ENCODE measurements at regions not wholly inside any gene's neighbourhood (a gene's known extent, or its start where the extent isn't known, plus 50 kb on each side); places are given as distances from the start of the nearest gene placed in this dataset.

- CTCF ChIA-PET: no interaction called here
- Mint-ChIP-seq H3K4me3 (no peak overlapping the region), H3K27ac (no peak overlapping the region), H3K4me1 (no peaks in the 10 kb centered on the region), H3K36me3 (ENCODE audit: low read depth) (no peaks in the 10 kb centered on the region), H3K9me3 (no peaks in the 10 kb centered on the region), H3K27me3 (no peaks in the 10 kb centered on the region)
- no peak for ATAC-seq (ENCODE audit: low read depth)
- POLR2A ChIA-PET: no interaction called here
- no peak for DNase-seq
- intact Hi-C loops (cut with micrococcal nuclease): no loop called here
- no peak for TF ChIP-seq CTCF (IDR thresholded peaks at IDR 0.05)
Observed at GRCh38 chr2:72013726-72014125, 133.9 kb downstream of the CYP26B1 start.

- ATAC-seq (ENCODE audit: low read depth): no peak
- CTCF ChIA-PET: no interaction called here
Observed at GRCh38 chr2:72012886-72013574, 134.6 kb downstream of the CYP26B1 start.

GRCh38 chr2:72011791-72012190 is 135.9 kb downstream of the CYP26B1 start:
- CTCF ChIA-PET: no interaction called here
- Mint-ChIP-seq H3K9me3 (no peaks in the 10 kb centered on the region), H3K27me3 (no peaks in the 10 kb centered on the region), H3K4me3 (no peak overlapping the region), H3K27ac (no peak overlapping the region), H3K4me1 (no peaks in the 10 kb centered on the region), H3K36me3 (ENCODE audit: low read depth) (no peaks in the 10 kb centered on the region)
- intact Hi-C loops (cut with micrococcal nuclease): no loop called here
- no peak for TF ChIP-seq CTCF (IDR thresholded peaks at IDR 0.05)
- ATAC-seq (ENCODE audit: low read depth) (no peak), DNase-seq (no peak)
- POLR2A ChIA-PET: no interaction called here

More at GRCh38 chr2:72012886-72013574, 134.6 kb downstream of the CYP26B1 start:
- Mint-ChIP-seq H3K4me3 (no peak overlapping the region), H3K27me3 (no peaks in the 10 kb centered on the region), H3K36me3 (ENCODE audit: low read depth) (no peaks in the 10 kb centered on the region), H3K27ac (no peak overlapping the region), H3K9me3 (no peaks in the 10 kb centered on the region), H3K4me1 (no peaks in the 10 kb centered on the region)
- intact Hi-C loops (cut with micrococcal nuclease): no loop called here
- no peak for TF ChIP-seq CTCF (IDR thresholded peaks at IDR 0.05)
- POLR2A ChIA-PET: no interaction called here
- DNase-seq: no peak

- CTCF ChIA-PET: no interaction called here
- H3K4me3 Mint-ChIP-seq: no peak overlapping the region
- no peak for DNase-seq
Observed at GRCh38 chr2:72011370-72011689, 136.3 kb downstream of the CYP26B1 start.

More at GRCh38 chr2:72011370-72011689, 136.3 kb downstream of the CYP26B1 start:
- ATAC-seq (ENCODE audit: low read depth): no peak
- Mint-ChIP-seq H3K9me3 (no peaks in the 10 kb centered on the region), H3K27me3 (no peaks in the 10 kb centered on the region), H3K27ac (no peak overlapping the region), H3K36me3 (ENCODE audit: low read depth) (no peaks in the 10 kb centered on the region), H3K4me1 (no peaks in the 10 kb centered on the region)
- no peak for TF ChIP-seq CTCF (IDR thresholded peaks at IDR 0.05)
- POLR2A ChIA-PET: no interaction called here
- intact Hi-C loops (cut with micrococcal nuclease): no loop called here

Data from activated B cell treated with CpG ODN at 0.5 μM for 24 hours (primary cell).